DND-41 (cell line): ENCODE measurements at regions not wholly inside any gene's neighbourhood (a gene's known extent, or its start where the extent isn't known, plus 50 kb on each side); places are given as distances from the start of the nearest gene placed in this dataset.

Experiments
- EZH2 ChIP-seq: IDR thresholded peaks from 3 replicates; pipeline ENCODE4 v1.6.1; 2012; ENCODE audit warnings: borderline replicate concordance, low read depth, mild to moderate bottlenecking, moderate library complexity, low read length, inconsistent platforms; ENCODE audit not compliant: severe bottlenecking
- TF ChIP-seq, protein P1 (sequence below): IDR thresholded peaks from 2 replicates; pipeline ENCODE4 v1.5.1; 2012; ENCODE audit warnings: borderline replicate concordance, low read length, moderate library complexity, mild to moderate bottlenecking; ENCODE audit not compliant: poor library complexity, severe bottlenecking; ENCODE audit errors: extremely low read depth

DNA sequence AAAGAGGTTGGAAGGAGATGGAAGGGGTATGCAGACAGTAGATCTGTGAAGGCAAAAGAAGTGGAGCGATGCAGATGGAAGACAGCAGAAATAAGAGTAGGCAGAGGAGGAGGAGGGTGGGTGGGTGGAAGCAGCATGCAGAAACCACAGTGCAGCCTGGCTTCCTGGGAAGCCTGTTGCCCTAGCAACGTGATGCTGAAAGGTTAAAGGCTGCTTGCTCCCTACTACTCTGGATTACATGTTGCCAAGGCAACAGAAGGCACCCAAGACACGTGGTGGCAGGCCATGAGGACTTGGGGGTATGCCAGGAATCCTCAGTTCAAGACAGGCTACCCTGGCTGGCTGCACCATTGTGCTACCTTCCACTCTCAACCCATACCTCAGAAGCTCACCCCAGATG lies 129.6 kb downstream of the GRIN2B start:
- TF ChIP-seq, protein P1, sequence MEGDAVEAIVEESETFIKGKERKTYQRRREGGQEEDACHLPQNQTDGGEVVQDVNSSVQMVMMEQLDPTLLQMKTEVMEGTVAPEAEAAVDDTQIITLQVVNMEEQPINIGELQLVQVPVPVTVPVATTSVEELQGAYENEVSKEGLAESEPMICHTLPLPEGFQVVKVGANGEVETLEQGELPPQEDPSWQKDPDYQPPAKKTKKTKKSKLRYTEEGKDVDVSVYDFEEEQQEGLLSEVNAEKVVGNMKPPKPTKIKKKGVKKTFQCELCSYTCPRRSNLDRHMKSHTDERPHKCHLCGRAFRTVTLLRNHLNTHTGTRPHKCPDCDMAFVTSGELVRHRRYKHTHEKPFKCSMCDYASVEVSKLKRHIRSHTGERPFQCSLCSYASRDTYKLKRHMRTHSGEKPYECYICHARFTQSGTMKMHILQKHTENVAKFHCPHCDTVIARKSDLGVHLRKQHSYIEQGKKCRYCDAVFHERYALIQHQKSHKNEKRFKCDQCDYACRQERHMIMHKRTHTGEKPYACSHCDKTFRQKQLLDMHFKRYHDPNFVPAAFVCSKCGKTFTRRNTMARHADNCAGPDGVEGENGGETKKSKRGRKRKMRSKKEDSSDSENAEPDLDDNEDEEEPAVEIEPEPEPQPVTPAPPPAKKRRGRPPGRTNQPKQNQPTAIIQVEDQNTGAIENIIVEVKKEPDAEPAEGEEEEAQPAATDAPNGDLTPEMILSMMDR, result no peak
- no peak for TF ChIP-seq EZH2
